ENCODE measurements at regions not wholly inside any gene's neighbourhood (a gene's known extent, or its start where the extent isn't known, plus 50 kb on each side); places are given as distances from the start of the nearest gene placed in this dataset.

DNA sequence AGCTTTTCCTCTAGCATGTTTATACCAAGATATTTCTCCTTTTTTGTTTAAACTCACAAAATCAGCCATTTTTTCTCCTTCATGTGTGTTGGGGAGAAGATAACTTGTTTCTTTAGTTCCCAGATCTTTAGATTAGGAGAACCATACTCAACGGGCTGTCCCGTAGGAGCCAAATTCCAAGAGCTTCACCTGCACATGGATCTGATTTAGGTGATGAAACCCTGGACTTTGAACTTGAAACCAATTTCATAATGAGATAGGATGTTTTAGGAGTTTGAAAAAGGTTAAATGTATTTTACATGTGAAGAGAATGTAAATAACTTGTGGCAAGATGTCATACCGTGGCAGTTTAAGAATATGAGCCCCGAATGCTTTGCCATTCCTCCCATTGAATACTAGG is 280.0 kb upstream of the PCDH18 start:
- no peaks in the 10 kb centered on the region for H3K9me2 ChIP-seq (ENCODE audit: insufficient read depth, low read length)
- H3K9me3 ChIP-seq (ENCODE audit: low read length) = no peaks in the 10 kb centered on the region
- H2AFZ ChIP-seq (ENCODE audit: low read depth, low read length) = no peak overlapping the region
- H3K9ac ChIP-seq (ENCODE audit: low read length) = no peak overlapping the region
- H3K4me2 ChIP-seq (ENCODE audit: low read length) = no peak overlapping the region
- H3K27ac ChIP-seq (ENCODE audit: low read length) = no peak overlapping the region
- no peaks in the 10 kb centered on the region for H4K20me1 ChIP-seq (ENCODE audit: insufficient read depth)
- H3K4me3 ChIP-seq (ENCODE audit: low read length) = no peak overlapping the region
- no peaks in the 10 kb centered on the region for H3K36me3 ChIP-seq (ENCODE audit: insufficient read depth, low read length)
- H3K27me3 ChIP-seq (ENCODE audit: insufficient read depth, low read depth, low read length) = no peaks in the 10 kb centered on the region
- no peaks in the 10 kb centered on the region for H3F3A ChIP-seq (ENCODE audit: insufficient read depth, low read length, poor library complexity, severe bottlenecking)
- TF ChIP-seq EZH2 (IDR thresholded peaks at IDR 0.05; ENCODE audit: borderline replicate concordance, insufficient read depth, low read length, poor library complexity, severe bottlenecking) = no peak
- no peak for TF ChIP-seq TAF1 (IDR thresholded peaks at IDR 0.05; ENCODE audit: low read depth)
- TF ChIP-seq RAD21 (conservative IDR thresholded peaks at IDR 0.05) = no peak
- no peak for TF ChIP-seq EP300 (conservative IDR thresholded peaks at IDR 0.05; ENCODE audit: poor library complexity, severe bottlenecking)
- no peak for TF ChIP-seq POLR2AphosphoS5 (IDR thresholded peaks at IDR 0.05)
- TF ChIP-seq SMC3 (conservative IDR thresholded peaks at IDR 0.05; ENCODE audit: poor library complexity) = no peak
- TF ChIP-seq, protein P1, sequence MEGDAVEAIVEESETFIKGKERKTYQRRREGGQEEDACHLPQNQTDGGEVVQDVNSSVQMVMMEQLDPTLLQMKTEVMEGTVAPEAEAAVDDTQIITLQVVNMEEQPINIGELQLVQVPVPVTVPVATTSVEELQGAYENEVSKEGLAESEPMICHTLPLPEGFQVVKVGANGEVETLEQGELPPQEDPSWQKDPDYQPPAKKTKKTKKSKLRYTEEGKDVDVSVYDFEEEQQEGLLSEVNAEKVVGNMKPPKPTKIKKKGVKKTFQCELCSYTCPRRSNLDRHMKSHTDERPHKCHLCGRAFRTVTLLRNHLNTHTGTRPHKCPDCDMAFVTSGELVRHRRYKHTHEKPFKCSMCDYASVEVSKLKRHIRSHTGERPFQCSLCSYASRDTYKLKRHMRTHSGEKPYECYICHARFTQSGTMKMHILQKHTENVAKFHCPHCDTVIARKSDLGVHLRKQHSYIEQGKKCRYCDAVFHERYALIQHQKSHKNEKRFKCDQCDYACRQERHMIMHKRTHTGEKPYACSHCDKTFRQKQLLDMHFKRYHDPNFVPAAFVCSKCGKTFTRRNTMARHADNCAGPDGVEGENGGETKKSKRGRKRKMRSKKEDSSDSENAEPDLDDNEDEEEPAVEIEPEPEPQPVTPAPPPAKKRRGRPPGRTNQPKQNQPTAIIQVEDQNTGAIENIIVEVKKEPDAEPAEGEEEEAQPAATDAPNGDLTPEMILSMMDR (IDR thresholded peaks at IDR 0.05; ENCODE audit: poor library complexity, severe bottlenecking) = no peak
- TF ChIP-seq, protein P2, sequence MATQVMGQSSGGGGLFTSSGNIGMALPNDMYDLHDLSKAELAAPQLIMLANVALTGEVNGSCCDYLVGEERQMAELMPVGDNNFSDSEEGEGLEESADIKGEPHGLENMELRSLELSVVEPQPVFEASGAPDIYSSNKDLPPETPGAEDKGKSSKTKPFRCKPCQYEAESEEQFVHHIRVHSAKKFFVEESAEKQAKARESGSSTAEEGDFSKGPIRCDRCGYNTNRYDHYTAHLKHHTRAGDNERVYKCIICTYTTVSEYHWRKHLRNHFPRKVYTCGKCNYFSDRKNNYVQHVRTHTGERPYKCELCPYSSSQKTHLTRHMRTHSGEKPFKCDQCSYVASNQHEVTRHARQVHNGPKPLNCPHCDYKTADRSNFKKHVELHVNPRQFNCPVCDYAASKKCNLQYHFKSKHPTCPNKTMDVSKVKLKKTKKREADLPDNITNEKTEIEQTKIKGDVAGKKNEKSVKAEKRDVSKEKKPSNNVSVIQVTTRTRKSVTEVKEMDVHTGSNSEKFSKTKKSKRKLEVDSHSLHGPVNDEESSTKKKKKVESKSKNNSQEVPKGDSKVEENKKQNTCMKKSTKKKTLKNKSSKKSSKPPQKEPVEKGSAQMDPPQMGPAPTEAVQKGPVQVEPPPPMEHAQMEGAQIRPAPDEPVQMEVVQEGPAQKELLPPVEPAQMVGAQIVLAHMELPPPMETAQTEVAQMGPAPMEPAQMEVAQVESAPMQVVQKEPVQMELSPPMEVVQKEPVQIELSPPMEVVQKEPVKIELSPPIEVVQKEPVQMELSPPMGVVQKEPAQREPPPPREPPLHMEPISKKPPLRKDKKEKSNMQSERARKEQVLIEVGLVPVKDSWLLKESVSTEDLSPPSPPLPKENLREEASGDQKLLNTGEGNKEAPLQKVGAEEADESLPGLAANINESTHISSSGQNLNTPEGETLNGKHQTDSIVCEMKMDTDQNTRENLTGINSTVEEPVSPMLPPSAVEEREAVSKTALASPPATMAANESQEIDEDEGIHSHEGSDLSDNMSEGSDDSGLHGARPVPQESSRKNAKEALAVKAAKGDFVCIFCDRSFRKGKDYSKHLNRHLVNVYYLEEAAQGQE (IDR thresholded peaks at IDR 0.05; ENCODE audit: borderline replicate concordance) = no peak
- TF ChIP-seq MXI1 (conservative IDR thresholded peaks at IDR 0.05; ENCODE audit: poor library complexity, severe bottlenecking) = no peak
- no peaks in the 10 kb centered on the region for H3K79me2 ChIP-seq (replicated peaks; ENCODE audit: insufficient read depth, low read length)

DNA sequence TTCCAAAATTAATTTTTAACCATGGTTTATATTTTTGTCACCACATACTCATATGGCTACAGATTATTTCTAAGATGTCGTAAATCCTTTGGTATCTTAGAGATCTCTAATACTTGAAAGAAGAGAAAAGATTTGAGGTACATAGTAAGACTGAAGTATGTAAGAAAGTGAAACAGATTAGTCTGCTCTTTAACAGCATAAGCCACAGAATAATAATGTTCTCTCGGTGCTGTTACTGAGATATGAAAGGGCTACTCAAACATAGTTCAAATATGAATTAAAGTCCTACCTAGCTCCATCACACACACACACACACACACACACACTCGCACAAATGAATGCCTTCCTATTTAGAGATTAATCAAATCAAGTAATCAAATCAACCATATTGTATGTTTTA is 274.1 kb upstream of the PCDH18 start:
- H3K9ac ChIP-seq (ENCODE audit: low read length) = no peak overlapping the region
- H3K79me2 ChIP-seq (replicated peaks; ENCODE audit: insufficient read depth, low read length) = no peaks in the 10 kb centered on the region
- no peak overlapping the region for H3K27ac ChIP-seq (ENCODE audit: low read length)
- no peaks in the 10 kb centered on the region for H3K27me3 ChIP-seq (ENCODE audit: insufficient read depth, low read depth, low read length)
- no peak overlapping the region for H3K4me3 ChIP-seq (ENCODE audit: low read length)
- no peak overlapping the region for H2AFZ ChIP-seq (ENCODE audit: low read depth, low read length)
- no peaks in the 10 kb centered on the region for H3F3A ChIP-seq (ENCODE audit: insufficient read depth, low read length, poor library complexity, severe bottlenecking)
- no peaks in the 10 kb centered on the region for H3K9me2 ChIP-seq (ENCODE audit: insufficient read depth, low read length)
- TF ChIP-seq, protein P2 (IDR thresholded peaks at IDR 0.05; ENCODE audit: borderline replicate concordance) = no peak
- H3K9me3 ChIP-seq (ENCODE audit: low read length) = no peaks in the 10 kb centered on the region
- H3K4me2 ChIP-seq (ENCODE audit: low read length) = no peak overlapping the region
- no peaks in the 10 kb centered on the region for H3K36me3 ChIP-seq (ENCODE audit: insufficient read depth, low read length)
- H4K20me1 ChIP-seq (ENCODE audit: insufficient read depth) = no peaks in the 10 kb centered on the region
